Epithelial cell of proximal tubule (primary cell): ENCODE measurements at regions not wholly inside any gene's neighbourhood (a gene's known extent, or its start where the extent isn't known, plus 50 kb on each side); places are given as distances from the start of the nearest gene placed in this dataset.
A peak's percentile ranks its signal among the peaks of the same experiment; 100 is the strongest.

ENCODE experiments used
- DNase-seq: peaks from one replicate; pipeline ENCODE4 v3.0.0-alpha.2; 2011; ENCODE audit warnings: low read depth
- H3K4me3 ChIP-seq: 2 replicates; pipeline ENCODE4 v1.5.1; 2011; ENCODE audit warnings: low read depth, mild to moderate bottlenecking, low read length
- TF ChIP-seq, protein P1 (sequence below): conservative IDR thresholded peaks from 2 replicates; pipeline ENCODE4 v1.5.1; 2012; ENCODE audit warnings: low read depth, mild to moderate bottlenecking, low read length

DNA sequence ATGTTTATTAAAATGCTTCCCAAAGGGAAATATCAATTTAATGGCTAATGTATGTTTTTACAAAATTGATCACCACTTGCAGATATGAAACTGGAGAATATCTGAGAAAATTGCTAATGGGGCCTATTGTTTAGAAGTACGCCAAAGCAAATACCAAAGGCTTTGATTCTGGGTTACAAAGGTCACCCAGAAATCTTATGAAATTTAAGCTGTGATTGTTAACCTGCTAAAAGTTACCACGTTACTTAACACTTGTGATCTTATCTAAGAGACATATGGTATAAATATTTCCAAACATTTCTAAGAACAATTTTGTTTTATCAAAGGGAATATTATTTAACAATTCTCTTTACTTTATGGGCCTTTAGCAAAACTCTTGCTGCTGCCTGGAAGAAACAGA is 383.3 kb downstream of the TFAP2A start:
- no peak overlapping the region for H3K4me3 ChIP-seq
- TF ChIP-seq, protein P1, sequence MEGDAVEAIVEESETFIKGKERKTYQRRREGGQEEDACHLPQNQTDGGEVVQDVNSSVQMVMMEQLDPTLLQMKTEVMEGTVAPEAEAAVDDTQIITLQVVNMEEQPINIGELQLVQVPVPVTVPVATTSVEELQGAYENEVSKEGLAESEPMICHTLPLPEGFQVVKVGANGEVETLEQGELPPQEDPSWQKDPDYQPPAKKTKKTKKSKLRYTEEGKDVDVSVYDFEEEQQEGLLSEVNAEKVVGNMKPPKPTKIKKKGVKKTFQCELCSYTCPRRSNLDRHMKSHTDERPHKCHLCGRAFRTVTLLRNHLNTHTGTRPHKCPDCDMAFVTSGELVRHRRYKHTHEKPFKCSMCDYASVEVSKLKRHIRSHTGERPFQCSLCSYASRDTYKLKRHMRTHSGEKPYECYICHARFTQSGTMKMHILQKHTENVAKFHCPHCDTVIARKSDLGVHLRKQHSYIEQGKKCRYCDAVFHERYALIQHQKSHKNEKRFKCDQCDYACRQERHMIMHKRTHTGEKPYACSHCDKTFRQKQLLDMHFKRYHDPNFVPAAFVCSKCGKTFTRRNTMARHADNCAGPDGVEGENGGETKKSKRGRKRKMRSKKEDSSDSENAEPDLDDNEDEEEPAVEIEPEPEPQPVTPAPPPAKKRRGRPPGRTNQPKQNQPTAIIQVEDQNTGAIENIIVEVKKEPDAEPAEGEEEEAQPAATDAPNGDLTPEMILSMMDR = no peak
- no peak for DNase-seq

DNA sequence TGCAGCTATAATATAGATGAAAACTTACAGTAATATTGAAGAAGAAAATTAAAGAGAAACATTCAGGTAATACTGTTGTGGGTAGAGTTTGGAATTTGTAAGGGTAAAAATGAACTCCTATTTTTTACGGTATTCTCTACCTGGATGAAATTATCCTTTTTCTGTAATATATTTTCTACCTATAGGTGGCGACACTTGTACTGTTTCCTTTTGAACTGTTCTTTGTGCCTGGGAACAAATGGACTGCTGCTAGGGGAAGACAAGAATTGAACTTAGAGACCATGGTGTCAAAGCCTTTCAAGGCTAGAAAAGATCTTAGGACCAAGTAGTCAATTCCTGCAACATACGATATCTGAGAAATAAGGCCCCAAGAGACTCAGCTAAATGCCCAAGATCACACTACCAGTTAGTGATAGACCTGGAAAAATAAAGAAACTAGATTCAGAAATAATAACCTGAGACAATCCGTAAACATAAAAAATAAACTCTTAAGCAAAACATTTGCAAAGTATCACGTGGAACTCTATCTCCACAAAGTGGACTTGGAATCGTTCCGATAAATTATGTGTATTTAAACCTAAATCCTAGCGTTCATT is 383.8 kb downstream of the TFAP2A start:
- TF ChIP-seq, protein P1 = peak; percentile 65
- H3K4me3 ChIP-seq = no peak overlapping the region
- no peak for DNase-seq

DNA sequence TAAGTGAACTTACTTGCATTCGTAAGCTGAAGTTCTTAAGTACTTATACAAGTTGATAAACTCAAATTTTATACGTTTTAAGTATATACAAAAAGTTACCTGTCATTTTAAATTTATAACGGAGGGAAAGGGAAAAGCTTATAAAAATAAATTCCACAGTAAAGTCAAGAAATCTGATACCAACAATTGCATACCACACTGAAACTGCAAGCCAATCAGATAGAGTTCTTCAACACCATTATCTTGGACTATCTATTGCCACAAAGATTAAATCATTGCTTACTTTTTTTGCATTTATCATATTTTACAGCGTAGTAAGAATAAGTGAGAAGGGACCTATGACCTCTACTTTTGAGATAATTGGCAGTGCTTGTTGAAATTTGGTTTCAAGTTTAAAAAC is 386.7 kb downstream of the TFAP2A start:
- H3K4me3 ChIP-seq = no peak overlapping the region
- TF ChIP-seq, protein P1 = no peak
- DNase-seq = no peak

DNA sequence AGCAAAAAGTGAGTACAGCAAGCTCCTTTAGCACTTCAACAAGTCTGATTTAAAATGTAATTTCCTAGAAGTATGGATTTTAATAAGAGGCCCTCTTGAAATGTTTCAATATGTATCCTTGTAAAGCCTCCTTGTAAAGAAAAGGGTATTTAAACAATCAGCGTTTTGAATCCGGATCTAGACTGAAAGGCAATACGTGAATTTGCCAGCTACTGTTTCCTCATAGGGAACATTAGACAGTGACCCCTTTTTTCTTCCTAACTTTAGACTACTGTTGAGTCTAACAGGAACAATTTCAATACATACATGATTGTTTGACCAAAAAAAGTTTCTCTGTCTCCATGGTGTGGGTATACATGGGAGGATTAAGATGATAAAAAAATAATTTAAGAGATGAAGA is 395.0 kb downstream of the TFAP2A start:
- no peak for DNase-seq
- no peak overlapping the region for H3K4me3 ChIP-seq
- TF ChIP-seq, protein P1 = no peak

DNA sequence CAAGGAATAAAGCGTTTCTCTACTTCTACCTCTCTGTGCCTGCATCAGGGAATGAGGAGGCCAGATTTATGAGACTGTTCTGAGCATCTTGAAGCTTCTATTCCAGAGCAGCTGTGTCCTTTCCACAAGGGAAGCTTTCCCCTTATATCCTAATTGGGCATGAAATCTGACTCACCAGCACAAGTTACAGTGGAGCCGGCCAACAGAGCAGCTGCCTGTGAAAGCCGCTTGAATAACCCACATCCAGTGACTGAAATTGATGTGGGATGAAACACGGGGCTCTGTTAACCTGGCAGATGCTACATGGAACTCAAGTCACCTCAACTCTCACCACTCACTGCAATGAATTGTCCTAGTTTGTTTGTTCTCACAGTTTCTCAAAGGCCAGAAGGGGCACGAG is 400.3 kb downstream of the TFAP2A start:
- TF ChIP-seq, protein P1 = no peak
- no peak overlapping the region for H3K4me3 ChIP-seq
- no peak for DNase-seq

DNA sequence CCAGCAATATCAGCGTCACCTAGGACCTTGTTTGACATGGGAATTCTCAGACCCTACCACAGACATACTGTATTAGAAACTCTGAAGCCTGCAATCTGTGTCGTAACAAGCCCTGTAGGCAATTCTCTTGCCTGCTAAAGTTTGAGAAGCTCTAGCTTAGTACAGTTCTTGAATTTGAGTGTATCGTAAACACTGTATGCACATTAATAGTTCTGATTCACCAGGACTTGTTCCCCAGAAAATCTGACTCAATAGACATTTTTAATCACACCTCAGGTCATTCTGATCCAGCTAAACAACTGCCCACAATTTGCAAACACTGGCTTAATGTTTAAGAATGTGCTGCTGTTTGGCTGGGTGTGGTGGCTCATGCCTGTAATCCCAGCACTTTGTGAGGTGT is 414.3 kb downstream of the TFAP2A start:
- no peak for DNase-seq
- TF ChIP-seq, protein P1 = no peak

DNA sequence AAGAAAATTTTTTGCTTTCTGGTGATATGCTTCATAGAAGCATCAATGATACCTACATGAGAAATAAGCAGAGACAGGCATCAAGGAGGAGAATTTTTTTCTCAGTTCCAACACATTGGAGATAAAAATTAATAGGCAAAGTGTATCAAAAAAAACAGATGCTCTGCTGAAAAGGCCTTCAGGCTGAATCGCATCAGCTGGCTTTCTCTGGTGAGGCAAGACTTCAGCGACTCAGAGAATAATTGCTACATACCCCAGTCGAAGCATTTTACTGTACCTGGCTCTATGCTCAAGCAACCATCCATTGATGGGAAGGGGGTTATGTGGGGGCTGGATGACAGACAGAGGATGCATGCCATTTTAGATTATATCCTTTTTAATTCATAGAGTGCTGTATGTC is 415.1 kb downstream of the TFAP2A start:
- H3K4me3 ChIP-seq = no peak overlapping the region
- TF ChIP-seq, protein P1 = no peak
- no peak for DNase-seq

More for the DNA sequence above, 414.3 kb downstream of the TFAP2A start:
- H3K4me3 ChIP-seq = no peak overlapping the region
